ENCODE measurements at regions not wholly inside any gene's neighbourhood (a gene's known extent, or its start where the extent isn't known, plus 50 kb on each side); places are given as distances from the start of the nearest gene placed in this dataset.
"Not testable (repeated sequence)": the region's sequence is repeated elsewhere in the genome, so short reads cannot be mapped to it uniquely, and the experiment has no call there.

DNA sequence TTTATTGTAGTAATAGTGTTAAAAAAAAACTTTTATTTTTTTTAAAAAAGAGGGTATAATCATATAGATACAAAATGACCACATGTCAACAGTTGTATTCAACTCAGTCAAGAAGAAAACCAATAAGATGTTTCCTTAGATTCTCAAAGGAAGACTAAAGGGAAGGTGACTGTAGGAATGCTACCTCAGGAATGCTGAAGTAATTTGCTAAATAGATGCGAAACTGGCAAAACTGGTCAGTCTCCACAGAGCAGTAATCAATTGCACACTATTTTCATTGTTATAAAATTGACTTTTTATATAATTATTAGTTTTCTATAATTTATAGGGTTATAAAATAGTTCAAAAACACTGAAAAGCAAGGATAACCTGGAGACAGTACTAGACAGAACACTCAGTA is 204.8 kb downstream of the GABRG2 start:
- H3K79me1 ChIP-seq (ENCODE audit: low read length) = no peaks in the 10 kb centered on the region
- no CpG with 5 or more reads among the region's 1 CpG for WGBS (ENCODE audit: extremely low coverage, insufficient coverage, insufficient read length)
- H3K27me3 ChIP-seq (ENCODE audit: insufficient read depth, low read length) = no peaks in the 10 kb centered on the region
- no peak overlapping the region for H3K18ac ChIP-seq (ENCODE audit: low read length)
- no peak overlapping the region for H3K14ac ChIP-seq (ENCODE audit: low read length)
- H3K9ac ChIP-seq (ENCODE audit: low read length) = no peak overlapping the region
- no peaks in the 10 kb centered on the region for H3K36me3 ChIP-seq (ENCODE audit: control insufficient read depth in 1 of 2, insufficient read depth in 2 of 2, low read length in 2 of 2)
- H3K4me2 ChIP-seq (ENCODE audit: low read length) = no peak overlapping the region
- H3K4ac ChIP-seq (ENCODE audit: low read depth, low read length) = no peak overlapping the region
- no peak overlapping the region for H4K91ac ChIP-seq (ENCODE audit: low read depth, low read length)
- no peak for DNase-seq
- no peak overlapping the region for H3K23ac ChIP-seq (ENCODE audit: low read length)
- H2AFZ ChIP-seq (ENCODE audit: insufficient read depth, low read length, poor library complexity) = no peak overlapping the region
- H2BK120ac ChIP-seq (ENCODE audit: insufficient read depth, low read length, poor library complexity) = no peak overlapping the region
- no peak overlapping the region for H4K8ac ChIP-seq (ENCODE audit: low read depth, low read length)
- H3K4me3 ChIP-seq (ENCODE audit: low read depth, low read length) = no peak overlapping the region
- H2BK12ac ChIP-seq (ENCODE audit: low read length) = no peak overlapping the region
- no peaks in the 10 kb centered on the region for H3K9me3 ChIP-seq (ENCODE audit: insufficient read depth, low read depth, low read length)
- no peak overlapping the region for H2BK5ac ChIP-seq (ENCODE audit: low read depth, low read length, poor library complexity)
- H3K4me1 ChIP-seq (ENCODE audit: control insufficient read depth in 1 of 2, insufficient read depth in 2 of 2, low read length in 2 of 2) = peaks cover 0 to 3% of the 10 kb centered on the region in 2 experiments
- no peak overlapping the region for H4K12ac ChIP-seq (ENCODE audit: low read depth, low read length)
- H3K27ac ChIP-seq (ENCODE audit: low read depth, low read length) = no peak overlapping the region
- no peak overlapping the region for H2AK5ac ChIP-seq (ENCODE audit: low read length)
- H3K79me2 ChIP-seq (ENCODE audit: control insufficient read depth, insufficient read depth, low read length, poor library complexity) = no peaks in the 10 kb centered on the region

- no peak overlapping the region for H3K18ac ChIP-seq (ENCODE audit: low read length)
- no peaks in the 10 kb centered on the region for H3K36me3 ChIP-seq (ENCODE audit: control insufficient read depth in 1 of 2, insufficient read depth in 2 of 2, low read length in 2 of 2)
- H3K4me1 ChIP-seq (ENCODE audit: control insufficient read depth in 1 of 2, insufficient read depth in 2 of 2, low read length in 2 of 2) = peaks cover 0 to 3% of the 10 kb centered on the region in 2 experiments
- no peak for DNase-seq
- H3K9me3 ChIP-seq (ENCODE audit: insufficient read depth, low read depth, low read length) = no peaks in the 10 kb centered on the region
- H2BK120ac ChIP-seq (ENCODE audit: insufficient read depth, low read length, poor library complexity) = no peak overlapping the region
- H4K8ac ChIP-seq (ENCODE audit: low read depth, low read length) = no peak overlapping the region
- H2BK5ac ChIP-seq (ENCODE audit: low read depth, low read length, poor library complexity) = no peak overlapping the region
- H3K4me2 ChIP-seq (ENCODE audit: low read length) = no peak overlapping the region
- no peak overlapping the region for H4K91ac ChIP-seq (ENCODE audit: low read depth, low read length)
- H2AK5ac ChIP-seq (ENCODE audit: low read length) = no peak overlapping the region
- no peaks in the 10 kb centered on the region for H3K27me3 ChIP-seq (ENCODE audit: insufficient read depth, low read length)
- H3K23ac ChIP-seq (ENCODE audit: low read length) = no peak overlapping the region
- H3K79me1 ChIP-seq (ENCODE audit: low read length) = no peaks in the 10 kb centered on the region
- H2BK12ac ChIP-seq (ENCODE audit: low read length) = no peak overlapping the region
- H2AFZ ChIP-seq (ENCODE audit: insufficient read depth, low read length, poor library complexity) = no peak overlapping the region
- no peak overlapping the region for H3K27ac ChIP-seq (ENCODE audit: low read depth, low read length)
- no peak overlapping the region for H4K12ac ChIP-seq (ENCODE audit: low read depth, low read length)
- no peak overlapping the region for H3K9ac ChIP-seq (ENCODE audit: low read length)
- H3K4me3 ChIP-seq (ENCODE audit: low read depth, low read length) = no peak overlapping the region
- H3K4ac ChIP-seq (ENCODE audit: low read depth, low read length) = no peak overlapping the region
- no peak overlapping the region for H3K14ac ChIP-seq (ENCODE audit: low read length)
- H3K79me2 ChIP-seq (ENCODE audit: control insufficient read depth, insufficient read depth, low read length, poor library complexity) = no peaks in the 10 kb centered on the region
These were observed 207.1 kb downstream of the GABRG2 start for GRCh38 chr5:162274679-162275078.

DNA sequence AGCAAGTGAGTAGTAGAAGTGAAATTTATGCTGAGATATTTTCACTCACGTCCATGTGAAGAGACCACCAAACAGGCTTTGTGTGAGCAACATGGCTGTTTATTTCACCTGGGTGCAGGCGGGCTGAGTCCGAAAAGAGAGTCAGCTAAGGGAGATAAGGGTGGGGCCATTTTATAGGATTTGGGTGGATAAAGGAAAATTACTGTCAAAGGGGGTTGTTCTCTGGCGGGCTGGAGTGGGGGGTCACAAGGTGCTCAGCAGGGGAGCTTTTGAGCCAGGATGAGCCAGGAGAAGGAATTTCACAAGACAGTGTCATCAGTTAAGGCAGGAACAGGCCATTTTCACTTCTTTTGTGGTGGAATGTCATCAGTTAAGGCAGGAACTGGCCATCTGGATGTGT is 207.8 kb downstream of the GABRG2 start:
- not testable (repeated sequence) for H3K23ac ChIP-seq (ENCODE audit: low read length); H2AFZ ChIP-seq (ENCODE audit: insufficient read depth, low read length, poor library complexity); H3K36me3 ChIP-seq (ENCODE audit: control insufficient read depth in 1 of 2, insufficient read depth in 2 of 2, low read length in 2 of 2); H3K79me2 ChIP-seq (ENCODE audit: control insufficient read depth, insufficient read depth, low read length, poor library complexity); H3K4me2 ChIP-seq (ENCODE audit: low read length); H3K4ac ChIP-seq (ENCODE audit: low read depth, low read length); H4K91ac ChIP-seq (ENCODE audit: low read depth, low read length); H3K18ac ChIP-seq (ENCODE audit: low read length); H3K14ac ChIP-seq (ENCODE audit: low read length); DNase-seq; H3K27me3 ChIP-seq (ENCODE audit: insufficient read depth, low read length); H2BK12ac ChIP-seq (ENCODE audit: low read length); H3K4me1 ChIP-seq (ENCODE audit: control insufficient read depth in 1 of 2, insufficient read depth in 2 of 2, low read length in 2 of 2); H3K27ac ChIP-seq (ENCODE audit: low read depth, low read length); H3K79me1 ChIP-seq (ENCODE audit: low read length); H3K9me3 ChIP-seq (ENCODE audit: insufficient read depth, low read depth, low read length); H2BK5ac ChIP-seq (ENCODE audit: low read depth, low read length, poor library complexity); H2AK5ac ChIP-seq (ENCODE audit: low read length); H2BK120ac ChIP-seq (ENCODE audit: insufficient read depth, low read length, poor library complexity); H4K12ac ChIP-seq (ENCODE audit: low read depth, low read length); H4K8ac ChIP-seq (ENCODE audit: low read depth, low read length); H3K9ac ChIP-seq (ENCODE audit: low read length); H3K4me3 ChIP-seq (ENCODE audit: low read depth, low read length)
- WGBS (ENCODE audit: extremely low coverage, insufficient coverage, insufficient read length) = no CpG with 5 or more reads among the region's 4 CpGs

DNA sequence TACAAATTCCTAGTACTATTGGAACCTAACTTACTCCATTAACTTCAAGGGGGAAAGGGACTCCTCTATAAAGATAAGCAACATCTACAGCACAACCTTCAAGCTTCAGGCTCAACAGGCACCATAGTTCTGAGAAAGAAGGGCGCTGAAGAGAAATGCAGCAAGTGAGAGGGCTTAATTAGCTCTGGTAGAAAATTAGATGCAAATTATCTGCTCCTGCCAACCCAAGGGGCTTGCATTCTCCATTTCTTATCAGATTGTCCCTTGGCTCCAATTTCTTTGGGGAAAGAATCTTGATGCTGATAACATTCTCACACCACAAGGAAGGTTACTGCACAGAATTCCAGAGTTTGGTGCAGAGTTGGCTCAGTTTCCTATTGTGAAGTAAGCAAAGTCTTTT is 214.6 kb downstream of the GABRG2 start:
- no peak overlapping the region for H2BK12ac ChIP-seq (ENCODE audit: low read length)
- H2BK120ac ChIP-seq (ENCODE audit: insufficient read depth, low read length, poor library complexity) = no peak overlapping the region
- no peak overlapping the region for H2BK5ac ChIP-seq (ENCODE audit: low read depth, low read length, poor library complexity)
- no peaks in the 10 kb centered on the region for H3K4me1 ChIP-seq (ENCODE audit: control insufficient read depth in 1 of 2, insufficient read depth in 2 of 2, low read length in 2 of 2)
- no peak overlapping the region for H4K12ac ChIP-seq (ENCODE audit: low read depth, low read length)
- H3K27me3 ChIP-seq (ENCODE audit: insufficient read depth, low read length) = no peaks in the 10 kb centered on the region
- H3K4me3 ChIP-seq (ENCODE audit: low read depth, low read length) = no peak overlapping the region
- no peak for DNase-seq
- no peak overlapping the region for H3K23ac ChIP-seq (ENCODE audit: low read length)
- H3K9me3 ChIP-seq (ENCODE audit: insufficient read depth, low read depth, low read length) = no peaks in the 10 kb centered on the region
- H3K36me3 ChIP-seq (ENCODE audit: control insufficient read depth in 1 of 2, insufficient read depth in 2 of 2, low read length in 2 of 2) = no peaks in the 10 kb centered on the region
- no peak overlapping the region for H2AK5ac ChIP-seq (ENCODE audit: low read length)
- H3K79me1 ChIP-seq (ENCODE audit: low read length) = no peaks in the 10 kb centered on the region
- H4K91ac ChIP-seq (ENCODE audit: low read depth, low read length) = no peak overlapping the region
- H3K18ac ChIP-seq (ENCODE audit: low read length) = no peak overlapping the region
- no peak overlapping the region for H3K9ac ChIP-seq (ENCODE audit: low read length)
- H3K4ac ChIP-seq (ENCODE audit: low read depth, low read length) = no peak overlapping the region
- no peak overlapping the region for H4K8ac ChIP-seq (ENCODE audit: low read depth, low read length)
- H3K14ac ChIP-seq (ENCODE audit: low read length) = no peak overlapping the region
- H3K4me2 ChIP-seq (ENCODE audit: low read length) = no peak overlapping the region
- H2AFZ ChIP-seq (ENCODE audit: insufficient read depth, low read length, poor library complexity) = no peak overlapping the region
- no peak overlapping the region for H3K27ac ChIP-seq (ENCODE audit: low read depth, low read length)
- no peaks in the 10 kb centered on the region for H3K79me2 ChIP-seq (ENCODE audit: control insufficient read depth, insufficient read depth, low read length, poor library complexity)
- no CpG with 5 or more reads among the region's 1 CpG for WGBS (ENCODE audit: extremely low coverage, insufficient coverage, insufficient read length)

GRCh38 chr5:162283609-162284008 is 216.0 kb downstream of the GABRG2 start:
- Histone ChIP-seq H4K91ac (ENCODE audit: low read depth, low read length) (no peak overlapping the region), H3K79me1 (ENCODE audit: low read length) (no peaks in the 10 kb centered on the region), H2BK12ac (ENCODE audit: low read length) (no peak overlapping the region), H3K79me2 (ENCODE audit: control insufficient read depth, insufficient read depth, low read length, poor library complexity) (no peaks in the 10 kb centered on the region), H3K23ac (ENCODE audit: low read length) (no peak overlapping the region), H3K4me3 (ENCODE audit: low read depth, low read length) (no peak overlapping the region), H3K27ac (ENCODE audit: low read depth, low read length) (no peak overlapping the region), H2BK120ac (ENCODE audit: insufficient read depth, low read length, poor library complexity) (no peak overlapping the region), H3K18ac (ENCODE audit: low read length) (no peak overlapping the region), H3K4me2 (ENCODE audit: low read length) (no peak overlapping the region), H3K14ac (ENCODE audit: low read length) (no peak overlapping the region), H3K9ac (ENCODE audit: low read length) (no peak overlapping the region), H3K36me3 (ENCODE audit: control insufficient read depth in 1 of 2, insufficient read depth in 2 of 2, low read length in 2 of 2) (no peaks in the 10 kb centered on the region), H3K27me3 (ENCODE audit: insufficient read depth, low read length) (no peaks in the 10 kb centered on the region), H2AK5ac (ENCODE audit: low read length) (no peak overlapping the region), H3K4ac (ENCODE audit: low read depth, low read length) (no peak overlapping the region), H4K8ac (ENCODE audit: low read depth, low read length) (no peak overlapping the region), H4K12ac (ENCODE audit: low read depth, low read length) (no peak overlapping the region), H2BK5ac (ENCODE audit: low read depth, low read length, poor library complexity) (no peak overlapping the region), H3K9me3 (ENCODE audit: insufficient read depth, low read depth, low read length) (no peaks in the 10 kb centered on the region), H2AFZ (ENCODE audit: insufficient read depth, low read length, poor library complexity) (no peak overlapping the region), H3K4me1 (ENCODE audit: control insufficient read depth in 1 of 2, insufficient read depth in 2 of 2, low read length in 2 of 2) (no peaks in the 10 kb centered on the region)
- DNase-seq = no peak
- WGBS (ENCODE audit: extremely low coverage, insufficient coverage, insufficient read length) = no CpG with 5 or more reads among the region's 1 CpG
